ENCODE measurements at regions not wholly inside any gene's neighbourhood (a gene's known extent, or its start where the extent isn't known, plus 50 kb on each side); places are given as distances from the start of the nearest gene placed in this dataset.

DNA sequence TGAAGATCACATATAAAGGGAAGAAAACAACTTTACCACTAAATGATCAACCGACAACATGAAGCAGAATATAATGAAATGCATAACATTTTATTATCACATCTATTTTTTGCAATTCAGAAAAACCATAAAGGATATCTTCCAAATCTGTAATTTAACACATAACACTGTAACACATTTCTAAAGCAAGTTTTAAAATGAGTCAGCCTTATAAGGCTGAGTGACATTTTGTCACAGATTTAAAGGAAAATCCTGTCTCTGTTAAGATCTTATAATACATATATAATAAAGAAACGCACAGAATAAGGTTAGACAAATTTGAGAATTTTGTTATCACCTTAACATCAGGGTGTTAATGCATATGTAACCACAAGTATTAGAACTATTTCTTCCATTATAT lies 198.4 kb upstream of the RASA1 start:
- DNase-seq = no peak

GRCh38 chr5:87069974-87070608 lies 197.6 kb upstream of the RASA1 start:
- no peak for DNase-seq

- no peak for DNase-seq
Measured at GRCh38 chr5:87074072-87074471, 193.6 kb upstream of the RASA1 start.

- no peak for DNase-seq
Measured at GRCh38 chr5:87074934-87075541, 192.6 kb upstream of the RASA1 start.

DNA sequence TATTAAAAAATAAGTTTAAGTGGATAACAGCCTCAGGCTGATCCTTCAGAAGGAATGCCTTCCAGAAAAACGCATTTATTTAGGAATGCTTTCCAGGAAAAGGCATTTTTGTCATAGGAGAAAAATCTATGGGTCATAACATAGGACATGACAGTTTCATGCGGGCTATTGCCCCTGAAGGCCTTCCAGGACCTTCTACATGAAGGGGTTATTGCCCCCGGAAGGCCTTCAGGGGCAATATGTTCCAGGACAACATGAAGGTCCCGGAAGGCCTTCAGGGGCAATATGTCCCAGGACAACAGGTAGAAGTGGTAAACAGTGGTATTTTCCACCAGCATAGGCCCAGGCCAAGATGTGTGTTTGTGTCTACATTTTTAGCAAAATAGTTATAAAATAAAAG lies 191.3 kb upstream of the RASA1 start:
- DNase-seq = no peak

DNA sequence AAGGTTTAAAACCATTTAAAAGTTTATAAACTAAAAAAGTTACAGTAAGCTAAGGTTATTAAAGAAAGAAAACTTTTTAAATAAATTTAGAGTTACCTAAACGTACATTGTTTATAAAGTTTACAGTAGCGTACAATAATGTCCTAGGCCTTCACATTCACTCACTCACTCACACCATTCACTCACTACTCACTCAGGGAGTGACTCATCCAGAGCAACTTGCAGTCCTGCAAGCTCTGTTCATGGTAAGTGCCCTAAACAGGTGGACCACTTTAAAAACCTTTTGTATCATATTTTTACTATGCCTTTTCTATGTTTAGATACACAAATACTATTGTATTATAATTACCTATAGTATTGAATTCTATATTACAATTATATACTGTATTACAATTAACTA lies 190.8 kb upstream of the RASA1 start:
- no peak for DNase-seq

DNA sequence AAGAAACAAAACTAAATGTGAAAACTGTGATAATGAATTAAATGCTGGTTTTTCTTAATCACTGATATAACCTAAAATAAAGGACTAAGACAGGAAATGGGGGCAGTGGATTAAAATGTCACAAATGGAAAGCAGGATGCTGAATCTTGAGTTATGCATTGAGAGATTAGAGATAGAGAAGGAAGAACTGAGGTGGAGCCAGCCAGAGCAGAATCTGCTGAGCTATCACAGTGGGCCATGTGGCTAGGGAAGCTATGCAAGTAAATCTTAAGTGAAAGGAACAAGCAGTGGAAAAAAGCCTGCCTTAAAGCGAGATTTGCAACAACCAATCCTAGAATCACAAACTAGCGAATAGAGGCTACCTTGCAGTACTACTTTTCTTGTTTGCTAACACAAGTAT lies 188.5 kb upstream of the RASA1 start:
- no peak for DNase-seq

GRCh38 chr5:87081016-87081415 lies 186.7 kb upstream of the RASA1 start:
- DNase-seq = no peak

DNA sequence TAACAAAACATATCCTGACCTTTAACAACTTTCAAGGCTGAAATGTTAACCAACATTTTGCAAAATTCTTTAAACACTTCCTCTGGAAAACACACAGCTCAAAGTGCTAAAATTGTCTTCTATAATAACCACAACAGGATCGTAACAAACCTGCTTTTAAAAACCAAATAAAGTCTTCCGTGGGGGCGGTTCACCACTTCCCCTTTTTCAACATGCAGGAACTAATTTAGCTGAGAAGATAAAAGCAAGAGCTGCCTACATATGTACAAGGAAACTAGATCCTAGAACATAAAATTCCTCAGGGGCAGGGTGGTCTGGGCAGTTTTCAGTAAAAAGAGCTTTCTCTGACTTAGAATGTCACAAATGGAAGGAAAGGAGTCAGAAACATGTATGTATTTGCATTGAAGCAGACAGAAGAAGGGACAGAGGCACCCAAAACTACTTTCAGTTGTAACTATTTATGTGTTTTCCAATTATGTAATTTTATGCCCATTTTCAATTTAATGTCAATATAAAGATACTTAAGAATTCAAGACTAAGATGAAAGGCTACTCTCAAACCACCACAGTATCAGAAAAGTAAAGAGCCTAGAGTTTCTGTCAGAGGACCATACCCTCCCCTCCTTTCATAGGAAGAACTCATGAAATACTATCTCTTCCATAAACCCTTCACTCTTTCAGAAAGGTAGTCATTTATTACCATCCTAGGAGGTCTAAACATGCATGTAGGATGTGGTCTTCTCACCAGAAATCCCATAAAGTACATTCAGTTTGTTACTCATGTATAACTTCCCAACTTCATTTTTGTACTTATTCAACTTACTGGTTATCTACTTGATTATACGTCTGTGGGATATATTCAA lies 185.9 kb upstream of the RASA1 start:
- no peak for DNase-seq

DNA sequence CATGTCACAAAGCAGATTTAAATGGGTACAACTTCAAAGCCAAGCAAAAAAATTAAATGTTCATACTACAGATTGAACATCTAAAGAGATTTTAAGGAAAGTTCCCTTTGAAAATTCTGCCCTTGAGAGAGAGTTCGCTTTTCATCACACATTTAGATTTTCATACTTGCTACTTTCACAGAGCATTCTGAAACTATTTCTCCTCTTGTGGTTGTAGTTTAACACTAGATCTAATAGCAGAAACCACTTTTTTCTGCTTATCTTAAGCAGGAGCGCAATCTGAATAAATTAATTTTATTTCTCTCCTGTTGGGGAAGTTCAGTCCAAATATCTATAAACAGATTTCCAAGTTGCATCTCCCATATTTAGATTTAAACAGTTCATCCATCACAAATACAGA lies 173.3 kb upstream of the RASA1 start:
- no peak for DNase-seq

GRCh38 chr5:87094833-87095232 lies 172.8 kb upstream of the RASA1 start:
- no peak for DNase-seq

GRCh38 chr5:87095787-87096186 lies 171.9 kb upstream of the RASA1 start:
- DNase-seq = no peak

DNA sequence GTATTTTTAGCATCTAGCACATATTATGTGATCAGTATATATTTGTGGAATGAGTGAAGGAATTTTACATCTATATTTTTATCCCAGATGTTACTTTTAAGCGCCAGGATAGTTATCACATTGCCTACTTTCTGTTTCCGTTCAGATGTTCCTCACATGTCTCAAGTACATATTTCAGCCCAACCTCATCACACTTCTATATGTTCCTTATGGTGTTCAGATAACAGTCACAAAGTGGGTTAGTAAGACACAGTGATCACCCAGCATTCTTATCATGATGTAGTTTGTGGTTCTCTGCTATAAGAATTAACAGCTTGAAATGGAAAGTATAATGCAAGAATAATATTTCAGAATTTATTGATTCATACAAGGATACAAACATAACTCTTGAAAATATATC lies 170.0 kb upstream of the RASA1 start:
- no peak for DNase-seq

GRCh38 chr5:87099291-87099839 lies 168.3 kb upstream of the RASA1 start:
- no peak for DNase-seq

- no peak for DNase-seq
Measured at GRCh38 chr5:87099968-87100367, 167.7 kb upstream of the RASA1 start.

- no peak for DNase-seq
Measured at GRCh38 chr5:87101321-87101720, 166.4 kb upstream of the RASA1 start.

GRCh38 chr5:87102841-87103240 lies 164.8 kb upstream of the RASA1 start:
- no peak for DNase-seq

DNA sequence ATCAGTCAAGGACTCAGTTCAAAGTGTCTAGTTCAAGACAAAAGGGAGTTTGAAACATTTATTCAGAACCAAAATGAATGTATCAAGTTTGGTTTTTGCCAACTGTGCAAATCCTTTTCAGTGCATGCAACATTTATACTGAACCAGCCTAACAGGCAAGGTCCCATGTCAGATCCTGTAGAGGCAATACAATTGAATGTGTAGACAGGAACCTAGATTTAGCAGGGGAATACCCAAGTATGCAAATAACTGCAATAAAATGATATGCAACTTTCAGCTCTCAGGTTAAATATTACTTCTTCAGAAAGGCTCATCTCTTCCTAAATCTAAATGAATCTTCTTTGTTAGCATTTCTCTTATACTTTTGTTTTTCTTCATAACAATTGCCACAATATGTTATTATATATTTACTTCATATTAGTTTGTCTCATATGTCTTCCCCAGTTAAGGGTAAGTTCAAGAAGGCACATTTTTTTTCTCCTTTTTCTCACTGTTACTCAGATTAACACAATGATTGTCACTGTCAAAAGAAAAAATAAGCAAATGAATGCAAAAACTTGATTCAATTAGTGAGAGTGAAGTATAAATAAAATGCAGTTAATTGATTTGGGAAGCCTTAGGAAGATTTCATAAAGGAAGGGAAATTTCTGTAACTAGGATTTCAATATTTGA lies 163.9 kb upstream of the RASA1 start:
- DNase-seq = no peak

DNA sequence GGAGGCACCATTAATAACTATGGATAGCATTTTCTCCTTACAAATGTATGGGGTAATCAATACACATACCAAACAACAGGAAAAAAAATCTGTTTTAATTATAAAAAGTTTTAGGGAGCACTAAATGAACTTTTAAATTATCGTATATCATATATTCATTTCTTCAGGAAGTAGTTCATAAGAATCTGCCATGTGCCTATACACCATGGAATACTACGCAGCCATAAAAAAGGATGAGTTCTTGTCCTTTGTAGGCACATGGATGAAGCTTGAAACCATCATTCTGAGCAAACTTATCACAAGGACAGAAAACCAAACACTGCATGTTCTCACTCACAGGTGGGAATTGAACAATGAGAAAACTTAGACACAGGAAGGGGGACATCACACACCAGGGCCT lies 162.1 kb upstream of the RASA1 start:
- no peak for DNase-seq

GRCh38 chr5:87109746-87110145 lies 157.9 kb upstream of the RASA1 start:
- no peak for DNase-seq

DNA sequence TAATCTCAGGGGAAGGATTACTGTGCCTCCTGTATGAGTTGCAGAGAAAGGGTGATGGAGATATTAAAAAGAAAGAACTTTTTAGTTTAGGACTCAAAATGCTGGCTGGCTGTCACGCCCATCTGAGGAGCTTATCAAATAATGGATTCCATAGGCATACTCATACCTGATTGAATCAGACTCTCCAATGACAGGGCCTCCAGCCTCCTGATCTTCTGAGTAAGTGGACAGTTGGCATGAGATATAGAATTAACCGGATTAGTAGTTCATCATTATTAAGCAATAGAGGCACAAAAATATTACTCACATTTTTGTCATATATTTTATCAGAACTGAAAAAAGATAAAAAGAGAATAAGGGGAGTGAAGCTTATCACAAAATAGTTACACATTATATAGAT lies 157.0 kb upstream of the RASA1 start:
- DNase-seq = no peak

- no peak for DNase-seq
Measured at GRCh38 chr5:87113861-87114260, 153.8 kb upstream of the RASA1 start.

DNA sequence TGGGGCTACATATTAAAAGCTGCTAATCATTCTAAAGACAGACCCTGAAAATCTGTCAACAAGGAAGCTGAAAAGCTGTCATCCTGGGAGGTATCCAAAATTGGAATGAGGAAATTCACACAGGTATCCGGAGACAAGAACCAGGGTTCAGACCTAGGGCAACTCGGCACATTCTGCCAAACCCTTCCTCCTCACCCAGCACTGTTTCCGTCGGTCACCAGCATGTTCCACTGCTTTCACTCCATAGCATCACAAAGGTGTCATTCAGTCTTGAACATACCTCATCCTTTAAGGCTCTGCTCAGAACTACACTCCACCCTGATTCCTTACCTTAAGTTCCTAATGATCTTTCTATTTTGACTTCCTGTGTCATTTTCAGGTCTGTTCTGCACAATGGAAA lies 153.1 kb upstream of the RASA1 start:
- DNase-seq = no peak
